ENCODE measurements at regions not wholly inside any gene's neighbourhood (a gene's known extent, or its start where the extent isn't known, plus 50 kb on each side); places are given as distances from the start of the nearest gene placed in this dataset.

DNA sequence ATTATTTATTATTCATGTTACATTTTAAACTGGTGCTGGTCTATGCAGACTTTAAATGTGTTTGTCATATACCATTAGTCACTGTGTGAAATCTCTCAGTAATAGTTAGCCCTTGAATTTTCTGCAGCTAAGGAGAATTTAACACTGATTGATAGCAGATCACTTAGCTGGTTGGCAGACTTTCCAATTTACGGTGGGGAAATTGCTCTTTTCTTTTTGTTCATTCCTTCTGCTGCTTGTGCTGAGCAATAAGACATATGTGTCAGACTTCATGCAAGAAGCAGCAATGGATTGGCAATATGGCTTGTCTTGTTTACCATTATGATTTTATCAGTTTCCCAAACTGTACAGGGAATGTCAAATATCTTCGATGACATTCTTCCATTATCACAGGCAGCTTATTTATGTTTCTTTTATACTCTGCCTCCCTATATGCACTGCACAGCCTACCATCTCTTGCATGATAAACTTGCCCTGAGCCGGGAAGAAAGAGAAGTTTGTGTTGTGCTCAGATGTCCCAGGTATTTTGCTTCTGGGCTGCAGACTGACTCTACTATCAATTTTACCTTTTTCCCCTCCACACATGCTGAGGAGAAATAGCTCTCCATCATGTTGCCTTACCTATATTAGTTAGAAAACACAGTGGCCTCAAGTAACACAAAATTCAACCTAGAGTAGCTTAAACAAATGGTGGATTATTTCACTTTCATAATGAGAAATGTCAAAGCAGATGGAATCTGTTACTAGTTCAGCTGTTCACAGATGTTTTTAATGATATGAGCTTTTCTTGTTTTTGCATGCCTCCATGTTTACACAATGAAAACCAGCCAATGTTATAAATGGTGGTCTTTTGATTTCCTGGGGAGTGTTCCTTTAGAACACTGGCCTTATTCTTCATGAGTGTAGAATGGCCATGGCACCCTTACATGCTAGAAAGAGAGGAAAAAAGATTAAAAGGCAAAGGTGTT lies 968.1 kb upstream of the GOT2 start:
- CTCF ChIA-PET (ENCODE audit: low intra/inter-chr PET ratio, low total read pairs): no interaction called here
- Histone ChIP-seq H3K9ac (ENCODE audit: insufficient read depth, low read depth, low read length) (no peak overlapping the region), H3K27ac (ENCODE audit: extremely low read length, insufficient read depth, low read length) (no peak overlapping the region), H3K4me2 (ENCODE audit: low read depth, low read length) (no peak overlapping the region), H3K4me3 (replicated peaks in 1 of 3; ENCODE audit: insufficient read depth in 1 of 3, low read depth in 2 of 3, low read length in 3 of 3) (no peak overlapping the region), H3K4me1 (ENCODE audit: insufficient read depth, low read length) (no peaks in the 10 kb centered on the region), H2AFZ (ENCODE audit: low read length) (no peak overlapping the region), H3K79me2 (ENCODE audit: insufficient read depth, low read length) (no peaks in the 10 kb centered on the region), H3K9me3 (ENCODE audit: low read length) (peaks cover 34% of the 10 kb centered on the region), H3K36me3 (replicated peaks in 1 of 2; ENCODE audit: control insufficient read depth in 1 of 2, insufficient read depth in 2 of 2, low read length in 2 of 2) (no peaks in the 10 kb centered on the region), H3K27me3 (ENCODE audit: control insufficient read depth in 1 of 2, insufficient read depth in 2 of 2, low read length in 2 of 2) (no peaks in the 10 kb centered on the region), H4K20me1 (ENCODE audit: insufficient read depth, low read length) (no peaks in the 10 kb centered on the region)
- in situ Hi-C loops (cut with HindIII; ENCODE audit: extremely low pct_ligation_motif_present, low pct_unique_long_range_greater_than_20kb): no loop called here
- intact Hi-C loops (cut with micrococcal nuclease; ENCODE audit: unreplicated experiment): no loop called here
- no peak for TF ChIP-seq ZEB1 (IDR thresholded peaks at IDR 0.05; ENCODE audit: insufficient replicate concordance, low read depth)
- TF ChIP-seq TSC22D2 (CRISPR knock-in tag; IDR thresholded peaks at IDR 0.05; ENCODE audit: borderline replicate concordance): no peak
- TF ChIP-seq ZNF335 (CRISPR knock-in tag; IDR thresholded peaks at IDR 0.05): no peak
- TF ChIP-seq NFKB2 (CRISPR knock-in tag; IDR thresholded peaks at IDR 0.05; ENCODE audit: borderline replicate concordance): no peak
- TF ChIP-seq, protein P1, sequence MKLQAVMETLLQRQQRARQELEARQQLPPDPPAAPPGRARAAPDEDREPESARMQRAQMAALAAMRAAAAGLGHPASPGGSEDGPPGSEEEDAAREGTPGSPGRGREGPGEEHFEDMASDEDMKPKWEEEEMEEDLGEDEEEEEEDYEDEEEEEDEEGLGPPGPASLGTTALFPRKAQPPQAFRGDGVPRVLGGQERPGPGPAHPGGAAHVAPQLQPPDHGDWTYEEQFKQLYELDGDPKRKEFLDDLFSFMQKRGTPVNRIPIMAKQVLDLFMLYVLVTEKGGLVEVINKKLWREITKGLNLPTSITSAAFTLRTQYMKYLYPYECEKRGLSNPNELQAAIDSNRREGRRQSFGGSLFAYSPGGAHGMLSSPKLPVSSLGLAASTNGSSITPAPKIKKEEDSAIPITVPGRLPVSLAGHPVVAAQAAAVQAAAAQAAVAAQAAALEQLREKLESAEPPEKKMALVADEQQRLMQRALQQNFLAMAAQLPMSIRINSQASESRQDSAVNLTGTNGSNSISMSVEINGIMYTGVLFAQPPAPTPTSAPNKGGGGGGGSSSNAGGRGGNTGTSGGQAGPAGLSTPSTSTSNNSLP (IDR thresholded peaks at IDR 0.05; ENCODE audit: low read depth, low read length): no peak
- no peak for TF ChIP-seq CHD2 (IDR thresholded peaks at IDR 0.05; ENCODE audit: low read depth, low read length)
- TF ChIP-seq, protein P2, sequence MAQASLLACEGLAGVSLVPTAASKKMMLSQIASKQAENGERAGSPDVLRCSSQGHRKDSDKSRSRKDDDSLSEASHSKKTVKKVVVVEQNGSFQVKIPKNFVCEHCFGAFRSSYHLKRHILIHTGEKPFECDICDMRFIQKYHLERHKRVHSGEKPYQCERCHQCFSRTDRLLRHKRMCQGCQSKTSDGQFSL (CRISPR knock-in tag; IDR thresholded peaks at IDR 0.05): no peak
- TF ChIP-seq ZNF850 (CRISPR knock-in tag; conservative IDR thresholded peaks at IDR 0.05): no peak
- TF ChIP-seq, protein P3, sequence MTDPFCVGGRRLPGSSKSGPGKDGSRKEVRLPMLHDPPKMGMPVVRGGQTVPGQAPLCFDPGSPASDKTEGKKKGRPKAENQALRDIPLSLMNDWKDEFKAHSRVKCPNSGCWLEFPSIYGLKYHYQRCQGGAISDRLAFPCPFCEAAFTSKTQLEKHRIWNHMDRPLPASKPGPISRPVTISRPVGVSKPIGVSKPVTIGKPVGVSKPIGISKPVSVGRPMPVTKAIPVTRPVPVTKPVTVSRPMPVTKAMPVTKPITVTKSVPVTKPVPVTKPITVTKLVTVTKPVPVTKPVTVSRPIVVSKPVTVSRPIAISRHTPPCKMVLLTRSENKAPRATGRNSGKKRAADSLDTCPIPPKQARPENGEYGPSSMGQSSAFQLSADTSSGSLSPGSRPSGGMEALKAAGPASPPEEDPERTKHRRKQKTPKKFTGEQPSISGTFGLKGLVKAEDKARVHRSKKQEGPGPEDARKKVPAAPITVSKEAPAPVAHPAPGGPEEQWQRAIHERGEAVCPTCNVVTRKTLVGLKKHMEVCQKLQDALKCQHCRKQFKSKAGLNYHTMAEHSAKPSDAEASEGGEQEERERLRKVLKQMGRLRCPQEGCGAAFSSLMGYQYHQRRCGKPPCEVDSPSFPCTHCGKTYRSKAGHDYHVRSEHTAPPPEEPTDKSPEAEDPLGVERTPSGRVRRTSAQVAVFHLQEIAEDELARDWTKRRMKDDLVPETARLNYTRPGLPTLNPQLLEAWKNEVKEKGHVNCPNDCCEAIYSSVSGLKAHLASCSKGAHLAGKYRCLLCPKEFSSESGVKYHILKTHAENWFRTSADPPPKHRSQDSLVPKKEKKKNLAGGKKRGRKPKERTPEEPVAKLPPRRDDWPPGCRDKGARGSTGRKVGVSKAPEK (CRISPR knock-in tag; IDR thresholded peaks at IDR 0.05; ENCODE audit: borderline replicate concordance): no peak
- TF ChIP-seq ZBTB7A (CRISPR knock-in tag; IDR thresholded peaks at IDR 0.05): no peak
- TF ChIP-seq, protein P4, sequence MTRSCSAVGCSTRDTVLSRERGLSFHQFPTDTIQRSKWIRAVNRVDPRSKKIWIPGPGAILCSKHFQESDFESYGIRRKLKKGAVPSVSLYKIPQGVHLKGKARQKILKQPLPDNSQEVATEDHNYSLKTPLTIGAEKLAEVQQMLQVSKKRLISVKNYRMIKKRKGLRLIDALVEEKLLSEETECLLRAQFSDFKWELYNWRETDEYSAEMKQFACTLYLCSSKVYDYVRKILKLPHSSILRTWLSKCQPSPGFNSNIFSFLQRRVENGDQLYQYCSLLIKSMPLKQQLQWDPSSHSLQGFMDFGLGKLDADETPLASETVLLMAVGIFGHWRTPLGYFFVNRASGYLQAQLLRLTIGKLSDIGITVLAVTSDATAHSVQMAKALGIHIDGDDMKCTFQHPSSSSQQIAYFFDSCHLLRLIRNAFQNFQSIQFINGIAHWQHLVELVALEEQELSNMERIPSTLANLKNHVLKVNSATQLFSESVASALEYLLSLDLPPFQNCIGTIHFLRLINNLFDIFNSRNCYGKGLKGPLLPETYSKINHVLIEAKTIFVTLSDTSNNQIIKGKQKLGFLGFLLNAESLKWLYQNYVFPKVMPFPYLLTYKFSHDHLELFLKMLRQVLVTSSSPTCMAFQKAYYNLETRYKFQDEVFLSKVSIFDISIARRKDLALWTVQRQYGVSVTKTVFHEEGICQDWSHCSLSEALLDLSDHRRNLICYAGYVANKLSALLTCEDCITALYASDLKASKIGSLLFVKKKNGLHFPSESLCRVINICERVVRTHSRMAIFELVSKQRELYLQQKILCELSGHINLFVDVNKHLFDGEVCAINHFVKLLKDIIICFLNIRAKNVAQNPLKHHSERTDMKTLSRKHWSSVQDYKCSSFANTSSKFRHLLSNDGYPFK (CRISPR knock-in tag; IDR thresholded peaks at IDR 0.05; ENCODE audit: borderline replicate concordance): no peak
- no peak for TF ChIP-seq ZNF12 (CRISPR knock-in tag; IDR thresholded peaks at IDR 0.05)
- TF ChIP-seq, protein P5, sequence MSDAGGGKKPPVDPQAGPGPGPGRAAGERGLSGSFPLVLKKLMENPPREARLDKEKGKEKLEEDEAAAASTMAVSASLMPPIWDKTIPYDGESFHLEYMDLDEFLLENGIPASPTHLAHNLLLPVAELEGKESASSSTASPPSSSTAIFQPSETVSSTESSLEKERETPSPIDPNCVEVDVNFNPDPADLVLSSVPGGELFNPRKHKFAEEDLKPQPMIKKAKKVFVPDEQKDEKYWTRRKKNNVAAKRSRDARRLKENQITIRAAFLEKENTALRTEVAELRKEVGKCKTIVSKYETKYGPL (CRISPR knock-in tag; IDR thresholded peaks at IDR 0.05): no peak
- WGBS (ENCODE audit: low lambda C conversion rate): 0% methylated on average over 3 of the region's 3 CpGs
- ATAC-seq: no peak
- BruUV-seq (replicated peaks): no TSS peak
- FAIRE-seq: no peak
- DNase-seq (ENCODE audit: low spot score): no peak
- POLR2A ChIA-PET: no interaction called here

Measured in HepG2 (cell line).